ENCODE measurements at regions not wholly inside any gene's neighbourhood (a gene's known extent, or its start where the extent isn't known, plus 50 kb on each side); places are given as distances from the start of the nearest gene placed in this dataset.

- peaks cover 21% of the 10 kb centered on the region for H3K4me1 ChIP-seq (ENCODE audit: low read length)
- no peak overlapping the region for H2AFZ ChIP-seq (ENCODE audit: low read depth, low read length)
- no peak overlapping the region for H3K4me2 ChIP-seq (ENCODE audit: low read length)
- peaks cover 22% of the 10 kb centered on the region for H3K27me3 ChIP-seq (ENCODE audit: low read depth, low read length)
- no peaks in the 10 kb centered on the region for H3K9me3 ChIP-seq (ENCODE audit: insufficient read depth, low read length)
- H3K27ac ChIP-seq (ENCODE audit: low read length), result no peak overlapping the region
- H3K79me2 ChIP-seq (ENCODE audit: low read length), result no peaks in the 10 kb centered on the region
- no peaks in the 10 kb centered on the region for H3K36me3 ChIP-seq (replicated peaks; ENCODE audit: low read depth, low read length)
- 0 out of 2 replicates have a peak, but pooled peaks cover 3% of the 10 kb centered on the region for H4K20me1 ChIP-seq (ENCODE audit: insufficient read depth, low read length)
- no peak overlapping the region for H3K9ac ChIP-seq (ENCODE audit: low read length)
- H3K4me3 ChIP-seq (ENCODE audit: low read length), result no peak overlapping the region
- no peak for TF ChIP-seq EZH2phosphoT487 (IDR thresholded peaks at IDR 0.05; ENCODE audit: low read depth)
- TF ChIP-seq, protein P1, sequence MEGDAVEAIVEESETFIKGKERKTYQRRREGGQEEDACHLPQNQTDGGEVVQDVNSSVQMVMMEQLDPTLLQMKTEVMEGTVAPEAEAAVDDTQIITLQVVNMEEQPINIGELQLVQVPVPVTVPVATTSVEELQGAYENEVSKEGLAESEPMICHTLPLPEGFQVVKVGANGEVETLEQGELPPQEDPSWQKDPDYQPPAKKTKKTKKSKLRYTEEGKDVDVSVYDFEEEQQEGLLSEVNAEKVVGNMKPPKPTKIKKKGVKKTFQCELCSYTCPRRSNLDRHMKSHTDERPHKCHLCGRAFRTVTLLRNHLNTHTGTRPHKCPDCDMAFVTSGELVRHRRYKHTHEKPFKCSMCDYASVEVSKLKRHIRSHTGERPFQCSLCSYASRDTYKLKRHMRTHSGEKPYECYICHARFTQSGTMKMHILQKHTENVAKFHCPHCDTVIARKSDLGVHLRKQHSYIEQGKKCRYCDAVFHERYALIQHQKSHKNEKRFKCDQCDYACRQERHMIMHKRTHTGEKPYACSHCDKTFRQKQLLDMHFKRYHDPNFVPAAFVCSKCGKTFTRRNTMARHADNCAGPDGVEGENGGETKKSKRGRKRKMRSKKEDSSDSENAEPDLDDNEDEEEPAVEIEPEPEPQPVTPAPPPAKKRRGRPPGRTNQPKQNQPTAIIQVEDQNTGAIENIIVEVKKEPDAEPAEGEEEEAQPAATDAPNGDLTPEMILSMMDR (IDR thresholded peaks at IDR 0.05; ENCODE audit: low read depth, low read length), result no peak
Measured at GRCh38 chr12:75937486-75937885, 94.1 kb downstream of the PHLDA1 start.

DNA sequence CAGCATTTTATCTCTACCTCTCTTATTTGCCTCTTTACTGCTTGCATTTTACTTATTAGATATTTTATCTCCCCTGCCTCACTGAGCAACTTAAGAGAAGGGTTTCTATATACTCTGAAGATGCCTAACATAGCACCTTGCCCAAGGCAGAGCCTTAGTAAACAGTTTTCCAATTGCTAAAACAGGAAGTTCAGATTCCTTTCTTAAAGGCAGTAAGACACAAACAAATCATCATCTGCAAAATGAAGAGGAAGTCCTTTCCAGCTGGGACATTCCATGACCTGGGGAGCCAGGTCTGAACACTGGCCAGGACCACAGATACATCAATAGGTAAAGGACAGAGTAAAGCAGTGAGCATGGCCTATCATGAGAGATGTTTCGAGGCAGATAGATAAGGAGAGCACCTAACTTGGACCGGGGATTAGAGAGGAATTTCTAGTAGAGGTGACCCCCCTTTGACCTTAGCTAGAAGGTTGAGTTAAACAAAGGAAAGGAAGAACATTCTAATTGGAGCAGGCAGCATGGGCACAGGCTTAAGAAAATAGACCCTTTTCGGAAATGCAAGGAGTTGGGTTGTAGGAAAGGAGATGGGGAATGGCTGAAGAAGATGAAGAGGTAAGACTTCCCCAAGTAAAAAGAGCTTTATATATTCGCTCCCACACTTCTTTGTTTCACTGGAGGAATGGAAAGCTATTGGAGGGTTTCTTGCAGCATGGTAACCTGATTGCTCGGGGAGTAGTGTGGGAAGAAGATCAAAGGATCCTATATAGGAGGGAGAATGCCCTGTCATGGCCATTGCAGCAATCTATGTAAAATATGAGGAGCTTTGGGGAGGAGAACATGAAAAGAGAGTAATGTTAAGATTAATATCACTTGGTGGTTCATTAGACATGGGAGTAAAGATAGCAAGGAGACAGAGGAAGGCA is 94.8 kb downstream of the PHLDA1 start:
- H3K79me2 ChIP-seq (ENCODE audit: low read length), result no peaks in the 10 kb centered on the region
- no peak overlapping the region for H3K4me2 ChIP-seq (ENCODE audit: low read length)
- no peak overlapping the region for H3K4me3 ChIP-seq (ENCODE audit: low read length)
- H3K27ac ChIP-seq (ENCODE audit: low read length), result no peak overlapping the region
- H3K27me3 ChIP-seq (ENCODE audit: low read depth, low read length), result peaks cover 27% of the 10 kb centered on the region
- peaks cover 21% of the 10 kb centered on the region for H3K4me1 ChIP-seq (ENCODE audit: low read length)
- H2AFZ ChIP-seq (ENCODE audit: low read depth, low read length), result no peak overlapping the region
- H3K36me3 ChIP-seq (replicated peaks; ENCODE audit: low read depth, low read length), result no peaks in the 10 kb centered on the region
- no peak overlapping the region for H3K9ac ChIP-seq (ENCODE audit: low read length)
- no peaks in the 10 kb centered on the region for H3K9me3 ChIP-seq (ENCODE audit: insufficient read depth, low read length)
- TF ChIP-seq, protein P1 (IDR thresholded peaks at IDR 0.05; ENCODE audit: low read depth, low read length), result no peak
- no peak for TF ChIP-seq EZH2phosphoT487 (IDR thresholded peaks at IDR 0.05; ENCODE audit: low read depth)
- H4K20me1 ChIP-seq (ENCODE audit: insufficient read depth, low read length), result 0 out of 2 replicates have a peak, but pooled peaks cover 3% of the 10 kb centered on the region

DNA sequence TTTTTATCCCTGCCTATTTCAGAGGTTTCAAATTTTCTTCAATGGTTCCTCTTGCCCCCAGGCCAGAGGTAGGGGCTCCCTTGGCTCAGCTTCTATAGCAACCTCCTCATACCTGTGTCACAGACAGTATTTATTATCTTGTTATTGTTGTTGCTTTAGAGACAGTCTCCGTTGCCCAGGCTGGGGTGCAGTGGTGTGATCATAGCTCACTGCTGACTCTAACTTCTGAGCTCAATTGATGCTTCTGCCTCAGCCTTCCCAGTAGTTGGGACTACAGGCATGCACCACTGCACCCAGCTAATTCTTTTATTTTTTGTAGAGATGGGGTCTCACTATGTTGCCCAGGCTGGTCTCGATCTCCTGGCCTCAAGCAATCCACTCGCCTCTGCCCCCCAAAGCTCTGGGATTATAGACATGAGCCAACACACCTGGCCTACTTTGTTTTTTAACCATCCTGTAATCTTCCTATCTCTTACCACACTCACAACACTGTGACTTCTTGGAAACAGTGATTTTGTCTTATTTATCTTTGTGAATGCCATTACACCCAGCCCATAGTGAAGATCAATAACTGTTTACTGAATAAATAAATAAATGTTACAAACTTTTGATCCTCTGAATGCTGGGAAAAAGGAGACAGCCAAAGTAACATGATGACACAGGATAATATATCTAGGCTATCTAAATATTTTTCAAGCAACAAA is 95.9 kb downstream of the PHLDA1 start:
- 0 out of 2 replicates have a peak, but pooled peaks cover 3% of the 10 kb centered on the region for H4K20me1 ChIP-seq (ENCODE audit: insufficient read depth, low read length)
- H3K4me2 ChIP-seq (ENCODE audit: low read length), result no peak overlapping the region
- H3K4me1 ChIP-seq (ENCODE audit: low read length), result peaks cover 21% of the 10 kb centered on the region
- TF ChIP-seq, protein P1 (IDR thresholded peaks at IDR 0.05; ENCODE audit: low read depth, low read length), result no peak
- TF ChIP-seq EZH2phosphoT487 (IDR thresholded peaks at IDR 0.05; ENCODE audit: low read depth), result no peak
- no peaks in the 10 kb centered on the region for H3K9me3 ChIP-seq (ENCODE audit: insufficient read depth, low read length)
- H3K79me2 ChIP-seq (ENCODE audit: low read length), result no peaks in the 10 kb centered on the region
- H3K9ac ChIP-seq (ENCODE audit: low read length), result no peak overlapping the region
- H3K27ac ChIP-seq (ENCODE audit: low read length), result no peak overlapping the region
- H3K27me3 ChIP-seq (ENCODE audit: low read depth, low read length), result peaks cover 36% of the 10 kb centered on the region
- no peak overlapping the region for H2AFZ ChIP-seq (ENCODE audit: low read depth, low read length)
- H3K4me3 ChIP-seq (ENCODE audit: low read length), result no peak overlapping the region
- no peaks in the 10 kb centered on the region for H3K36me3 ChIP-seq (replicated peaks; ENCODE audit: low read depth, low read length)

DNA sequence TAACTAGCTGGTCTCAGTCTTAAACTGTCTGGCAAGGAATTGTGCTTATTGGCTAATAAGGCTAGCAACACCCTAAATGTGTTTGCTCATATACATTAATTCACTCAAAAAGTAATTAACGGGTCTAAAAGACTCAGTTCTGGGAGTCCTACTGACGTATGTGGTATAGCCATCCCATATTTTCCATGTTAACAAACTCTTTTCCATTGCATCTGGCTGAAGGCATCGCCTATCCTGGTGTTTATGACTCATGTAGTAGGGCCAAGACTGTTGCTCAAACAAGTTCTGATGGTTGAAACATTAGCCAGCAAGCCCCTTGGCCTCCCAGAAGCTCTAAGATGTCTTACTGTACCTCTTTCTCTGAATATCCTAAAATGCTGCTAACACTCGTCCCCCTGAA is 98.5 kb downstream of the PHLDA1 start:
- H3K36me3 ChIP-seq (replicated peaks; ENCODE audit: low read depth, low read length), result no peaks in the 10 kb centered on the region

More for the DNA sequence above, 98.5 kb downstream of the PHLDA1 start:
- H3K9me3 ChIP-seq (ENCODE audit: insufficient read depth, low read length), result no peaks in the 10 kb centered on the region
- TF ChIP-seq, protein P1 (IDR thresholded peaks at IDR 0.05; ENCODE audit: low read depth, low read length), result no peak
- TF ChIP-seq EZH2phosphoT487 (IDR thresholded peaks at IDR 0.05; ENCODE audit: low read depth), result no peak
- peaks cover 49% of the 10 kb centered on the region for H3K27me3 ChIP-seq (ENCODE audit: low read depth, low read length)
- H3K9ac ChIP-seq (ENCODE audit: low read length), result no peak overlapping the region
- H3K27ac ChIP-seq (ENCODE audit: low read length), result no peak overlapping the region
- H3K79me2 ChIP-seq (ENCODE audit: low read length), result no peaks in the 10 kb centered on the region
- H3K4me1 ChIP-seq (ENCODE audit: low read length), result peaks cover 21% of the 10 kb centered on the region
- 0 out of 2 replicates have a peak, but pooled peaks cover 3% of the 10 kb centered on the region for H4K20me1 ChIP-seq (ENCODE audit: insufficient read depth, low read length)
- H2AFZ ChIP-seq (ENCODE audit: low read depth, low read length), result no peak overlapping the region
- no peak overlapping the region for H3K4me2 ChIP-seq (ENCODE audit: low read length)
- no peak overlapping the region for H3K4me3 ChIP-seq (ENCODE audit: low read length)
